Left hindlimb (tissue), 1 donor: ENCODE measurements at regions not wholly inside any gene's neighbourhood (a gene's known extent, or its start where the extent isn't known, plus 50 kb on each side); places are given as distances from the start of the nearest gene placed in this dataset.
"Not testable (repeated sequence)": the region's sequence is repeated elsewhere in the genome, so short reads cannot be mapped to it uniquely, and the experiment has no call there.

Source experiments
- DNase-seq: peaks from one replicate; pipeline ENCODE4 v3.0.0-alpha.2; 2018

DNA sequence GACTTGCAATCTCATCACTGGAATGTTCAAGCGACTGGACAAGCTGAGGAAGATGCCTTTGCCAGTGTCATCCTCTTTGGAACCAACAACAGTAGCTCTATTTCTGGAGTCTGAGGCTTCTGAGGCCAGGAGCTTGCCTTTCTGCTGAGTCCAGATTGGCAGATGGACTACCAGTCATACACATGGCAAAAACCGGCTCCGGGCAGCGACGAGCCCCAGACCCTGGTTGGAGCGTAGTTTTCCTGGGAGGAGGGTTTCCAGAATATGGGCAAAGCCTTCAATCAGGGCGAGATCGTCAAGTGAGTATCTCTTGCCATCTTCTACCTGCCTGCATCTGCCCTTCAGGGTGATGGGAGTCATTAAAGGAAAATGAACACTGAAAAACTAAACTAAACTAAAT, 807.9 kb downstream of the C4orf33 start:
- no peak for DNase-seq

DNA sequence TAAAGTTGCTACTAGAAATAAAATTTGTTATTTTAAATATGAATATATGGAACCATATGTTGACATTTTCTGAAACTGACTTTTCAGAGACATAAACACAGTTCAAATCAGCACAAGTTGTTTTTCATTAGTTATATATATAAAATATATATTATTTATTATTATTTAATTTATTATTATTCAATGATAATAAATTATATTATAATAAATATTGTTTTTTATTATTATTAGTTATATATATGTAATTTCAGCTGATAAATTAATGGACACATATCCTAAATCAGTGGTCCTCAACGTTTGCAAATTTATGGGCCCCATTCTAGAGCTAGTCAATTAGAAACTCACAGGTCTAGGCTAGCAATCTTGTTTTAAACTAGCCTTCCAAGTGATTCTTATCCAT, 809.3 kb downstream of the C4orf33 start:
- DNase-seq: no peak

DNA sequence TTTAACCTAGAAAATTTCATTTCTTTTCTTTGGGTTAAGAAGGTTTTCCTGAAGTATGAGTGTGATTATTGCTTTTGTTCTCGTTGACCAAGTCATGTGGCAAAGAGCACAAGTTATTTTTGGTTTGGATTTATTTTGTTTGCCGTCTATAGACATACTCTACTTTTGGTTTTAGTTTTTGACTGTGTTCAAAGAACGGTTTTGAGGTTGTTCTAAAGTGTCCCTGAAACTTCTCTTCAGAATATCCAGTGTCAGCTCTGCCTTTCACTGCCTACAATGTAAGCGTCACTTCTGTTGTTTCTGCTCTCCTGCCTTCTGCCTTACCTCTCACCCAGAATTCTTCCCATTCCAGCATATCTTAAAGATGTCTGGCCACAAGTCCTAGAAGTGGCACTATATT, 812.2 kb downstream of the C4orf33 start:
- no peak for DNase-seq

DNA sequence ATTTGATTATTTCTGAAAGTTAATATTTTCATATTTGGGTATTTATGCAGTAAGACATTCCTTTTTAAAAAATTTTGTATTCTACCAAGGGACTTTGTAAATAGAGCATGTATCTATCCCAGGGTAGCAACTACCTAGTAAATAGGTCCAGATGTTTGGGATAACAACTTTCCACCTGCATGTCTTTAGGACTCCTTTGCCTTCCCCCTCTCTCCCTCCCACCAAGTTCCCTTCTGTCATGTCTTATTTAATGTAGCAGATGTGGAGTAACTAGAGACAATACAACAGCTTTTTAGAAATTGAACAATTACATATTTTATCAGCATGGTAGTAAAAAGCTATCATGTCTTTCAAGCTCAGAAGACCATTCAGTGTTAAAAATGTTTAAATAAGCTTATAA, 821.0 kb downstream of the C4orf33 start:
- DNase-seq: no peak

DNA sequence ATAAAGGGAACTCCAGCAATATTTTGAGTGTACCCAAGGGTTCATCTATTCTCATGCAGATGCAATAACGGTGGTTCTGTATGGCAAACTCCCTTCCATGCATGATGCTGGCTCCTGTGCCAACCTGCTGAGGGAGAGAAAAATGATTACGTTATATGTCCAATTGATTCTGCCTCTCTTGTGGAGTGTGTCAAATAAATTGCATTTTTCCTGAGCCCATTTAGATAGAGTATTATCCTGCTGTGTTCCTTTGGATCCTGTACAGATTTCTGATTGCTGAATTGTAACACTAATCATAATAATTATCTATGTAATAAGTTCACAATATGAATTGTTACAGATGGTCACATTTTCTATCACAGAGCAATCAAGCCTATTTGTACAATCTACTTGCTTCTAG, 821.7 kb downstream of the C4orf33 start:
- no peak for DNase-seq

DNA sequence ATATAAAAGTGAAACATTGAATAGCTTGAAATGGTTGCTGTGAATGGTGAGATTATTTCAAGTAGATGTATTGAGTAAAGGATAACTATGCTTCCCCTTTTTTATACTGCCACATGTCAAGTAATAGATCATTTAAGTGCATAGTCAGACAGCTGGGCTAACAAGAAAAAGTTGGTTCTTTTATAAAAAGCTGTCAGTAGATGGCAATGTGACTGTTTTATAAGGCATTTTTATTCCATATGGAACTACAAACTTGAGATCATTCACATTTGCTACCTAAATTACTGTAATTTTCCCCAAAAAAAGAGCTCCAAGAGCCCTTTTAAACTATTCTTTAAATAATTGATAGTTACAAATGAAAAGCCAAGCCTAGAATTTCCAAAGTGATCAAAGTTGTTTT, 831.0 kb downstream of the C4orf33 start:
- no peak for DNase-seq

DNA sequence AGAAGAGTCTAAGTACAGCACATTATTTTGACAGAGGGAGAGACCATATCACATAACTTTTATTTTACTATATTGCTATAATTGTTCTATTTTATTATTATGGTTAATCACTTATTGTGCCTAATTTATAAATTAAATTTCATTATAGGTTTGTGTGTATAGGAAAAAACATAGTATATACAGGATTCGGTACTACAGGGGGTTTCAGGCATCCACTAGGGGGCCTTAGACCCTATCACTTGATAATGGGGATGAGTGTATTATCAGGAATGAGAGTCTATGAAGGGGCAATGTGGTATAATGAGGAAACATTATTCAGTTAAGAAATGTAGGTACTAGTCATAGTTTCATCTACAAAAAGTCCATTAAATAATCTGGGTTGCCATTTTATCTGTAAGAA, 833.1 kb downstream of the C4orf33 start:
- DNase-seq: no peak

DNA sequence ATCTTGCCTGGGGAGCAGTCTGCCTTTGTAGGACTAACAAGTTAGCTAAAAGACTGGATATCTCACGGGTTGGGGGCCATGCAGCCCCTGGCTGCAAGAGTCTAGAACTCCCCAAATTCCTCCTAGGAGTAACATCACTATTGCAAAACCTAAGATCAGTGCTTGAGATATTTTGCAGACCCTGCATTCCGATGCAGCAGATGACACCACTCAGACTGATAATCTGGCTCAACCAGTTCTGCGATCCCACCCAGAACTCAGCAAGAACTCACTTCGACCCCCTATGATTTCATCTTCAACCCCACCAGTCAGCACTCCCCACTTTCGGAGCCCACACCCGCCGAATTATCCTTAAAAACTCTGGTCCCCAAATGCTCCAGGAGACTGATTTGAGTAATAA, 834.0 kb downstream of the C4orf33 start:
- no peak for DNase-seq

DNA sequence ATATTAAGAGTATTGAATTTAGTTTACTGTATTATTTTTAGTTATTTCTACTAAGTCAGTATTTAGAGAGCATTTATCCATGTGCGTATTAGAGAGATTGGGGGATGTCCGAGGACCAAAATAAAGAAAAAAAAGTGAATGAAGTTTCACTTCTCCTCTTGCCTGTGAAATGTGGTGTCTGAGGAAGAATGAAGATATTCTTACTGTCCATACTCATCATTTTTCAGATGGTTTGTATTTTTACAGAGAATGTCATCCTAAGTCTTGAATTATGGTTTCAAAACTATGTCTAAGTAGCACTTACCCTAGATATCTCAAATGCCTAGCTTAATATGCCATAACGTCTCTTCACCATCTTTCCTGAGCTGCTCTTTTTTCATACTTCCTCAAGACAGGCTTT, 854.3 kb downstream of the C4orf33 start:
- DNase-seq: no peak

DNA sequence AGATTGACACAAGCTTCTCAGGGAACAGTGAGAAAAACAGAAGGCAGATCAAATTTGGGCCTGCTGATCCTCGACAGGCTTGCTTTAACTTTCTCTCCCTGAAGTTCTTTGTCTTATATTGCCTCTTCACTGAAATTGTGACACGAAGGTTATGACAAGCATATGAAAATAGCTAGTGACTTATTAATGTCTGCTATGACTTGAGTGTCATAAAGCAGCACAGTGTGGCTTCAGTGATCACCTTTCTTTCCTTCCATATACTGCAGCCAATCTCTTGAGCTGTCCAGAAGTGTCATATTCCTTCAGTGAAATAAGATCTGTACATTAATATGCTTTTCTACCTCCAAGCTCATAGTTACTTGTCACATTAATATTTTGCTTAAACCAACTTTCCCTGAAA, 870.2 kb downstream of the C4orf33 start:
- no peak for DNase-seq

DNA sequence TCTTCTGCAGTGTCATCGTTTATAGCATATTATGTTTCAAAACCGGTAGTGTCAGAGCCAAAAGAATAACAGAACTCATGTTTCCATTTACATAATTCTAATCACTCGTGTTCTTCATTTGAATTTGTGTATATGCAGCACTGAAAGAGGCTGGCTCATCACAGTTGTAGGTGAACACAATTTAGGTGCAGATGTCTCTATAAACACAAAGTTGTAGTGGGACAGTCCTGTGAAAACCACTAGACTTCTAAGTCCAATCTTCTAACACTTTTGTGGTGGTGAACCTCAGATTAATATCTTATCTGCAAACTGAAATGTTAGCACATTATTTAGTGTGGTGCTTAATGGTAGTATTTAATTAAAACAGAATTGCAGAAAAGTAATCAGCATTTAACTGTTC, 872.4 kb downstream of the C4orf33 start:
- DNase-seq: no peak

DNA sequence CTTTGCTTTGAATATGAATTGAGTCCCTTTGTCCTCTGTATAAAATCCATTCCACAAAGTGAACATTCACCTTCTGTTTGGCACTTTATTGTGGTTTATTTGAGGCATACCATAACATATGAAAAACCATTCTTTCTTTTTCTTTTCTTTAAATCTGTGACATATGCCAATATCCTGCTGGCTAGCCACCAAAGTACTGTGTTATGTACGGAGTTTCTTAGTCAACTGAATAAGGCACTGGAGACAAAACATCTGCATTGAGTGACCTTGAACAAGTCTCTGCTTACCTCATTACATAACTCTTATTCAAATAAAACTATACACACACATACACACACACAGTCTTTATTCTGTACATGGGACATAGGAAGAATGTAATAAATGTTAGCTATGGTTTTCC, 872.8 kb downstream of the C4orf33 start:
- DNase-seq: no peak

DNA sequence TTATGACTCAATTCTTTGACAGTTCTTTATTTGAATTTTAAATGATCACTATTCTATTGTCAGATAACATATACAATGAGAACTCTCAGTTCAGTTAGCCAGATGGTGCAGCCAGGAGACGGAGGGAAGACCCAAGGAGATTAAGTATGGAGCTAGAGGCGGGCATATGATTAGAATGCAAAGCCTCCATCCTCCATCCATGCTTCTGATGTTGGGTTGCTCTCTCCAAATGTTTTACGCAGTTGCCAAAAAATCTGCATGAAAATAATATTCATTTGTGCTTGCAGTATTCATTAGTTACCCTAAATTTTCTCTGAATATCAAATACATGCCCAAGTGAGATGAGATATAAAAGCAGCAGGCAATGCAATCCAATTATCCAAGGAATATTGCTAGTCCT, 874.8 kb downstream of the C4orf33 start:
- DNase-seq: no peak

DNA sequence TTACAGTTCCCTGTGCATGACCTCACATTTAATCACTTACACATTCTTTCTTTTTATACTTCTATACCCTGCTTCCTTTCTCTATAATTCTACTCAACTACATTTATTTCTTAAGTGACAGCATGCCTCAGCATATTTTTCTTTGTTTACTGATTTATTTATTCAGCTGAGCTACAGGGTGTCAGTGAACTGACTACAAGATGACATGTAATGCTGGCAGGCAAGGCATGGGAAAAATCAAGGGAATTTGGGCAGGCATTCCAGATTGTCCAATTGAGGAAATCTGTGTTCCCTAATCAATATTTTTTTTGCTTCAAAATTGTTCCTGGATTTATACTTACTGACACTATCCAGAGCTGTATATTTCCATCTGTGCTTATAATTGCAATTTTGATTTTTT, 875.5 kb downstream of the C4orf33 start:
- DNase-seq: no peak

DNA sequence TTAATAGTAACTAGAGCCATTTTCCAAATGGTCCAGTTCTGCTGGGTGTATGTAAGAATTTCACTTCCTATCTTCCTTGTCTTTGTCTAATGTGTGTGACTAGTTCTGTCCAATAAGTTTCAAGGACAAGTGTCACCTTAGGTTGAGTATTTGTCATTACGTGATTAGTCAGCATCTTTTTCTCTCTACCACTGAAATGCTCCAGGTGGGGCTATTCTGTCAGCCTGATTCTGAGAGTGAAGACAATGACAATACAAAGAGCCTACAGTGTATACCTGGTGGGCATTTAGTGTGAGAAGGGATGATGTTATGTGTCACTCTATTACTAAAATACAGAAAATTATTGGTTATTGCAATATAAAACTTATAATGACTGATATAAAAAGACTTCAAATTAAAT, 876.3 kb downstream of the C4orf33 start:
- no peak for DNase-seq

DNA sequence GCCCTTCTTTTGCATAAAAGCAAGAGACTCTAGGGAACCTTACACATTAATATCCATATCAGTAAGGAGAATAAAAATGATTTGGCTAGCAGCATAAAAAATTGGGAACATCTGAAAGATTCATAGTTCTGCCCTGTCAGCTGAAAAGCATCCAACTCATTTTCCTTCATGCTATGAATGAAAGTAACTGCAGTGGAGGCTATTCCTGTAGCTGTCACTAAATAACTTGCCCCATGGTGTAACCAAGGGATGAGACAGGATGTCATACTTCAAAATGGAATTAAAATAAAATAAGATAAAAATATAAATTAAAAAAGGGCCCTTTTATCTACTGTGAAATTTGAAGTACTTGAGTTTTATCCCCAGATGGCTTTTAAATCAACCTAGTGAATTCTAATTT, 878.8 kb downstream of the C4orf33 start:
- no peak for DNase-seq

DNA sequence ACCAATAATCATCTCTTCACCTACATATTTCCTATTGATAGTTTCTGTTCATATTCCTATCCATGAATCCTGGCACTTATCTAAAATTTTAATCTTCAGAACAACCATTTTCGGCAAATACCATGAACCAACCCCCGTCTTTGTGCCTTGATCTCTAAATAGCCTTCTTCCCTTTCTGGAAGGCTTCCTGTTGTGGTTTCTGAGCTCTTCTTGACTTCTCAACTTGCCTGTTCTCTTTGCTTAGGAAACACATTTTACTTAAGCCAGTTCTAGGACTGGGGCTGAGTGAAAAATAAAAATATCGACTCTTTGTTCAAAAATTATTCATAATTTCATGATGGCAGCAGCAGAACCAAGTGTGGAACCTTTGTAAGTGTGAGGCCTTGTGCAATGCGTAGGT, 882.4 kb downstream of the C4orf33 start:
- no peak for DNase-seq

DNA sequence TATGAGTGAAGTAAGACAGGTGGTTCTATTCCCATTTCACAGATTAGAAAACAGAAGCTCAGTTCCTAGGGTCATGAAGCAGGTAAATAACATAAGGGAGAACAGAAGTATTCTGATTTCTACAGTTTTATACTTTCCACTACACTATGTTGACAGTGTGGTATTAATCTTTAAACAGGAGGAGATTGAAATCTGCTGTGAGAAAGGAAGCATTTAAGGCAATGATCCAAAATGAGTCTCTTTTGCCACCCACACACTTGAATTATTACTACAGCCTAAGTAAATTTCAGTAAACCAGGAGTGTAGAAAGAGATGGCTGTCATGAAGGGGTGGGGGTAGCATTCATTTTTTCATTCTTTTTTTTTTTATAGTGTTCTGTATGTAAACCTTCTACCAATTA, 893.0 kb downstream of the C4orf33 start:
- no peak for DNase-seq

DNA sequence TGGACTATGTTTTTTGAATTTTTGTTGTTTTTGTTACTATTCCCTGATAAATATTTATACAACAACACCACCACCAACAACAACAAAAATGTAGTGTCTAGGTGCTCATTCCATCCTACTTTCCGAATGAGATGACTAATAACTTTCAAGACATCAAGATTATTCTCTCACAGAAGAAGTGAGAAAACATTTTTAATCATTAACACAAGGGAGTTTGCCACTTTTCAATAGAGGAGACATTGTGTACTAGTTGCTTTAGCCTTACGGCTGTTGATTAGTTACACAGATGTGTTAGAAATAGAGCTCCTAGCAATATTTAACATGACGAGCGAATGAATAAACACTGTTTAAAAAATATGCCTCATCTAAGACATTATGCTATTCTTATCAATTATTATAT, 898.8 kb downstream of the C4orf33 start:
- DNase-seq: no peak

DNA sequence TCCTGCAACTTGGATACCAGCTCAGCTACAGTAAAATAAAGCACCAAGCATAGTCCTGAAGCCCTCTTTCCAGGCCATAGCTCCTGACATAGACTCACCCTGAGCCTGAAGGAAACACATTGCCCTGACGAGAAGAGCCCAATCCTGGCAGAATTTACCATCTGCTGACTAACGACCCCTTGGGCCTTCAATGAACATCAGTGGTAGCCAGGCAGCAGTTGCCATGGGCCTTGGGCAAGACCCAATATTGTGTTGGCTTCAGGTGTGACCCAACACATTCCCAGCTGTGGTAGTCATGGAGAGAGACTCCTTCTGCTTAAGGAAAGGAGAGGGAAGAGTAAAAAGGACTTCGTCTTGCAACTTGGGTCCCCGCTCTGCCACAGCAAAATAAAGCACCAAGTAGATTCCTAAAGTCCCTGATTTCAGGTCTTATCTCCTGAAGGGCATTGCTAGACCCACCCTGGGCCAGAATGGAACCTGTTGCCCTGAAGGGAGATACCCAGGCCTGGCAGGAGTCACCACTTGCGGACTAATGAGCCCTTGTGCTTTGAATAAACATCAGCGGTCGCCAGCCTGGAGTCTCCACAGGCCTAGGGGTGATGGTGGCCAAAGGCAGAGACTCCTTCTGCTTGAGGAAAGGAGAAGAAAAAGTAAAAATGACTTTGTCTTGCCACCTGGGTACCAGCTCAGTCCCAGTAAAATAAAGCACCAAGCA, 902.6 kb downstream of the C4orf33 start:
- no peak for DNase-seq

DNA sequence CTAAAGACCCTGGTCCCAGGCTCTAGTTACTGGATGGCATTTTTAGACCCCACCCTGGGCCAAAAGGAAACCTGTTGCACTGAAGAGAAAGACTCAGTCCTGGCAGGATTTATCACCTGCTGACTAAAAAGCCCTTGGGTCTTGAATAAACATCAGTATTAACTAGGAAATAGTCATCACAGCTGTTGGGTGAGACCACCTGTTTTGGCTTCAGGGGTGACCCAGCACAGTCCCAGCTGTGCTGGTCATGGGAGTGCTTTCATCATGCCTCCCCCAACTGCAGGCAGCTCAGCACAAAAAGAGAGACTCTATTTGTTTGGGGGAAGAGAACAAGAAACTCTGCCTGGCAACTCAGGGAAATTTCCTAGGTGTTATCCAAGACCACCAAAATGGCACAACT, 903.2 kb downstream of the C4orf33 start:
- no peak for DNase-seq

DNA sequence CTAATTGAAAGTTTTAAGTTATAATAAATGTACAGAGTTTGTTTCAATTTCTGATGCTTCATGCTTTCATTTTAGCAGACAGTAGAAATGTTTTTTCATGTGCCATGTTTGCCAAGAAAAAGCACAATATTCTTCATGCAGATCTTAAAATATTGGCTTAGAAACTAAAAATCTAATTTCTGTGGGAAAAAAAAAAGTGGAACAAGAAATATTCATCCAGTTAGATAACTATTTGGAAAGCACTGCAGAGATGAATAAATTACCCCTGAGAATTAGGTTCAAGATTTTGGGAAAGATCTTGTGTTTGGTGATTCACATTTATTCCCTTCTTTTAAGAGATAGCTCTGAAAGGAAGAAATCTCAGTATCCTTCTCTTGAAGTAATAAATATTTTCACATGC, 912.5 kb downstream of the C4orf33 start:
- DNase-seq: no peak

DNA sequence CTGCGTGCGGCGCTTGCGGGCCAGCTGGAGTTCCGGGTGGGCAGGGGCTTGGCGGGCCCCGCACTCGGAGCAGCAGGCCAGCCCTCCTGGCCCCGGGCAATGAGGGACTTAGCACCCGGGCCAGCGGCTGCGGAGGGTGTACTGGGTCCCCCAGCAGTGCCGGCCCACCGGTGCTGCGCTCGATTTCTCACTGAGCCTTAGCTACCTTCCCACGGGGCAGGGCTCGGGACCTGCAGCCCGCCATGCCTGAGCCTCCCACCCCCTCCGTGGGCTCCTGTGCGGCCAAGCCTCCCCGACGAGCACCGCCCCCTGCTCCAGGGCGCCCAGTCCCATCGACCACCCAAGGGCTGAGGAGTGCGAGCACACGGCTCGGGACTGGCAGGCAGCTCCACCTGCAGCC, 916.9 kb downstream of the C4orf33 start:
- not testable (repeated sequence) for DNase-seq

DNA sequence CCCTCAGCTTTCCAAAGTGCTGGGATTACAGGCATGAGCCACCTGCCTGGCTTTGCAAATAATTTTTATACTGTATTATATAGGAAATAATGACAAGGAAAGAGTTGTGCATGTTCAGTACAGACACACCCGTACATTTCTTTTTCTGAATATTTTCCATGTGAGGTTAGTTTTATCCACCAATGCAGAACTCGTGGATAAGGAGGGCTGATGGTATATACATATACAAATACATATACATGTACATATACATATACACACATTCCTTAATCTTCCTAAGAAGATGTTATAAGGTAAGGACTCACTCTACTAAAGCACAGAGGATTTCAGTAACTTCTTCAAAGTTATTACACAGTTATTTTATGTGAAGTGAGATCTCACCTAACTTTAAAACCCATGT, 925.8 kb downstream of the C4orf33 start:
- no peak for DNase-seq

DNA sequence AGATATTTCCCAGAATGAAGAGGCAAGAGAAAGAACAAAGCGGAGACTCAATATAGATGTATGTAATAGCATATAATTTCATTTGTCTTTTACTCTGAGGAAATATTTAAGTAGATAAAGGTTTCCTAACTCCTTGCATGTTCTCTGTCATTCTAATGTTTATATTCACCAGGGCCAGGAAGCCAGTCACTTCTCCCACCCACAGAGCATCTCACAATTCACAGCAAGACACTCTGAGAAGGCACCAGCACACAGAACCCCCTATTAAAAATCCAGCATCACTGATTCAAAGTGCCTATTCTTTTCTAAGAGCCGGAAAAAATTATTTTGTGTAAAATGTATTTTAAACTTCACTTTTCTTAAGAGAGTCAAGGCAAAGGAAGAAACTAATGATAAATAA, 927.1 kb downstream of the C4orf33 start:
- no peak for DNase-seq

DNA sequence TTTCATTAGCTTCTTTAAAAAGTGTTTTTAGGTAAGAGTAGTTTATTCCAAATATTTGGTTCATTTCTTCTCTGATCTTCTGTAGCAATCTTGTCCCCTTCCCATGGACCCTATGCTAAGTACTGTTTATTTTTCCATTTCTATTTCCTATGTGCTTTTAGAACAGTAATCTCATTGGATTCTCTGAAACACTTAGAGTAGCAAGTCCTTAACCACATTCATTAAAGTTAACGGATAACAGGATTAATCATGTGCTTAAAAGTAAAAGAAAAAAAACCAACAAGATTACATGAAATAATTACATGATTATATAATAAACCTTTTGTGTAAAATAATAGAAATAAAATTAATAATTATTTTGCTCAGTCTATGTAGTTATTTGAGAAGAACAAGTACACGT, 929.7 kb downstream of the C4orf33 start:
- DNase-seq: no peak
